Ishikawa (cell line): ENCODE measurements at regions not wholly inside any gene's neighbourhood (a gene's known extent, or its start where the extent isn't known, plus 50 kb on each side); places are given as distances from the start of the nearest gene placed in this dataset.

Experiments
- CEBPB ChIP-seq: IDR thresholded peaks from 2 replicates; pipeline ENCODE4 v1.6.1; 2012
- CREB1 ChIP-seq: IDR thresholded peaks from 2 replicates; pipeline ENCODE4 v1.6.1; 2012; ENCODE audit warnings: low read depth
- EGR1 ChIP-seq: IDR thresholded peaks from 2 replicates; pipeline ENCODE4 v1.6.1; 2012
- EP300 ChIP-seq: IDR thresholded peaks from 2 replicates; pipeline ENCODE4 v1.6.1; 2012; ENCODE audit warnings: borderline replicate concordance
- FOXM1 ChIP-seq: IDR thresholded peaks from 2 replicates; pipeline ENCODE4 v1.6.1; 2012; ENCODE audit warnings: low read depth, borderline replicate concordance
- NFIC ChIP-seq: IDR thresholded peaks from 2 replicates; pipeline ENCODE4 v1.6.1; 2012
- RAD21 ChIP-seq: IDR thresholded peaks from 2 replicates; pipeline ENCODE4 v1.6.1; 2012; ENCODE audit warnings: low read depth
- TAF1 ChIP-seq: IDR thresholded peaks from 2 replicates; pipeline ENCODE4 v1.6.1; 2012; ENCODE audit warnings: low read depth, mild to moderate bottlenecking
- TCF12 ChIP-seq: IDR thresholded peaks from 2 replicates; pipeline ENCODE4 v1.6.1; 2012; ENCODE audit warnings: low read depth
- TEAD4 ChIP-seq: IDR thresholded peaks from 2 replicates; pipeline ENCODE4 v1.6.1; 2012
- YY1 ChIP-seq: IDR thresholded peaks from 2 replicates; pipeline ENCODE4 v1.6.1; 2012; ENCODE audit warnings: low read depth
- ZBTB7A ChIP-seq: IDR thresholded peaks from 2 replicates; pipeline ENCODE4 v1.6.1; 2012; ENCODE audit warnings: low read depth
- TF ChIP-seq, protein P1 (sequence below): IDR thresholded peaks from 2 replicates; pipeline ENCODE4 v1.6.1; 2012
- TF ChIP-seq, protein P2 (sequence below): IDR thresholded peaks from 2 replicates; pipeline ENCODE4 v1.6.1; 2012; ENCODE audit warnings: low read depth, mild to moderate bottlenecking

DNA sequence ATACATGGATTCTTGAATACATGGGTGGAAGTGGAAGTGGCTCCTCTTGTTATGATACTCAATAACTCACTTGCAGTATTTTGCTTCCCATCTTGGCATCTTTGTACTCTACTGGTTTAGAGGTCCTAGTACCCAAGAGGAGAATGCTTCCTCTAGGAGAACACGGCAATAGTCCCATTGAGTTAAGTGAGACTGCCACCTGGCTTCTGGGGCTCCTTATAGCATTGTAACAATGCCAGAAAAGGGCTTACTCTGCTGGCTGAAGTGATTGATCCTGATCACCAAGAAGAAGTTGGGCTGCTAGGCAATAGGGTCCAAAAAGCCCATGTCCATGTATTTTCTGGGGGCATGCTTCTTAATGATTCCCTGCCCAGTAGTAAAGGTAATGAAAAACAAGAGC lies 627.6 kb upstream of the SGCD start:
- TF ChIP-seq TAF1, result no peak
- TF ChIP-seq, protein P1, sequence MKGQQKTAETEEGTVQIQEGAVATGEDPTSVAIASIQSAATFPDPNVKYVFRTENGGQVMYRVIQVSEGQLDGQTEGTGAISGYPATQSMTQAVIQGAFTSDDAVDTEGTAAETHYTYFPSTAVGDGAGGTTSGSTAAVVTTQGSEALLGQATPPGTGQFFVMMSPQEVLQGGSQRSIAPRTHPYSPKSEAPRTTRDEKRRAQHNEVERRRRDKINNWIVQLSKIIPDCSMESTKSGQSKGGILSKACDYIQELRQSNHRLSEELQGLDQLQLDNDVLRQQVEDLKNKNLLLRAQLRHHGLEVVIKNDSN, result no peak

DNA sequence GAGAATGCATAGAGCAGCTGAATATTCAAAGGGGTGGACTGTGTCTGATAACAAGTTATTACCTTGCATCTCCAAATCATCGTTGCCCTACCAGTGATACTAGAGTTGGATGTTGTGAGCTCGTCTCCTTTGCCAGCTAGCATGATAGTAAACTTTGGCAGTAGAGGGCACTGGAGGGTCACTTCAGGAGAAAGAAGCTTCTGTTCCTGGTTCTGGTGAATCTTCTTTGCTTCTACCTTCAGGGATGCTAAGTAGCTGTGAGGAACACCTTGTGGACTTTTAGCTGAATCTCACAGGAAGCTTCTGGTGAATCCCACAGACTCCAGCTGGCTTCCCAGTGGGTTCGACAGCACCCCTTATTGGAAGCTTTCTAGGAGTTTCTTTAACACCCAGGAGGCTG lies 626.6 kb upstream of the SGCD start:
- TF ChIP-seq YY1, result no peak
- no peak for TF ChIP-seq NFIC
- TF ChIP-seq RAD21, result peak; percentile 8; the same call in 1 of the 2 replicates

DNA sequence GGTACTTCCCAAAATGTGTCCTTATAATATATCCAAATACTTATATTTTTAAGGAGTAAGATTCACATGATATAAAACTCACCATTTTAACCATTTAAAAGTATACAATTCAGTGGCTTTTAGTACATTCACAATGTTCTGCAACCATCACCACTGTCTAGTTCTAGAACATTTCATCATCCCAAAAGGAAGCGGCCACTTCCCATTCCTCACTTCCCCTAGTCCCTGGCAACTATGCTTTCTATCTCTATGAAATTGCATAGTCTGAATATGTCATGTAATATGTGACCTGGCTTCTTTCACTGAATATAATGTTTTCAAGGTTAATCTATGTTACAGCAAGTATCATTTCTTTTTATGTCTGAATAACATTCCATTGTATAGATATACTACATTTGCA lies 615.1 kb upstream of the SGCD start:
- TF ChIP-seq CREB1, result no peak
- TF ChIP-seq, protein P1, result no peak
- TF ChIP-seq YY1, result no peak
- no peak for TF ChIP-seq EGR1
- no peak for TF ChIP-seq NFIC
- TF ChIP-seq RAD21, result no peak
- no peak for TF ChIP-seq CEBPB
- no peak for TF ChIP-seq FOXM1
- TF ChIP-seq TAF1, result no peak
- TF ChIP-seq, protein P2, sequence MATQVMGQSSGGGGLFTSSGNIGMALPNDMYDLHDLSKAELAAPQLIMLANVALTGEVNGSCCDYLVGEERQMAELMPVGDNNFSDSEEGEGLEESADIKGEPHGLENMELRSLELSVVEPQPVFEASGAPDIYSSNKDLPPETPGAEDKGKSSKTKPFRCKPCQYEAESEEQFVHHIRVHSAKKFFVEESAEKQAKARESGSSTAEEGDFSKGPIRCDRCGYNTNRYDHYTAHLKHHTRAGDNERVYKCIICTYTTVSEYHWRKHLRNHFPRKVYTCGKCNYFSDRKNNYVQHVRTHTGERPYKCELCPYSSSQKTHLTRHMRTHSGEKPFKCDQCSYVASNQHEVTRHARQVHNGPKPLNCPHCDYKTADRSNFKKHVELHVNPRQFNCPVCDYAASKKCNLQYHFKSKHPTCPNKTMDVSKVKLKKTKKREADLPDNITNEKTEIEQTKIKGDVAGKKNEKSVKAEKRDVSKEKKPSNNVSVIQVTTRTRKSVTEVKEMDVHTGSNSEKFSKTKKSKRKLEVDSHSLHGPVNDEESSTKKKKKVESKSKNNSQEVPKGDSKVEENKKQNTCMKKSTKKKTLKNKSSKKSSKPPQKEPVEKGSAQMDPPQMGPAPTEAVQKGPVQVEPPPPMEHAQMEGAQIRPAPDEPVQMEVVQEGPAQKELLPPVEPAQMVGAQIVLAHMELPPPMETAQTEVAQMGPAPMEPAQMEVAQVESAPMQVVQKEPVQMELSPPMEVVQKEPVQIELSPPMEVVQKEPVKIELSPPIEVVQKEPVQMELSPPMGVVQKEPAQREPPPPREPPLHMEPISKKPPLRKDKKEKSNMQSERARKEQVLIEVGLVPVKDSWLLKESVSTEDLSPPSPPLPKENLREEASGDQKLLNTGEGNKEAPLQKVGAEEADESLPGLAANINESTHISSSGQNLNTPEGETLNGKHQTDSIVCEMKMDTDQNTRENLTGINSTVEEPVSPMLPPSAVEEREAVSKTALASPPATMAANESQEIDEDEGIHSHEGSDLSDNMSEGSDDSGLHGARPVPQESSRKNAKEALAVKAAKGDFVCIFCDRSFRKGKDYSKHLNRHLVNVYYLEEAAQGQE, result no peak
- no peak for TF ChIP-seq TCF12
- no peak for TF ChIP-seq TEAD4
- no peak for TF ChIP-seq ZBTB7A

DNA sequence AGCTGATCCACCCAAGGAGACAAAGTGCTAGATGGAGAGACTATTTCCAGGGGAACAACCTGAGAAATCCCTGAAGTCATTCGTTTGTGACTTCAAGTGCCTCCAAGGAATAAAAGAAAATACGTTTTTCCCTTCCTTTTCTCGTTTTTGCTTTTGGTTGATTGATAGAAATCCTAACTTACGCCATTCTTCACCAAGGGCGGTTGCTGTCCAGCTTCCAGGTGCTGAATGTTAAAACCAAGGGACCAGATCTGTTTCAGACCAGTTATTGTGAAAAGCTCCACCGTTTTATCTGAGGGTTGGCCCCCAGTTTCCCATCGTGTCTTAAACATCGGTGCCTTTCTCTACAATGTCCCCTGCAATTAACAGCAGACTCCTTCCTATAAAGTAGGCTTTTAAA lies 600.7 kb upstream of the SGCD start:
- no peak for TF ChIP-seq TCF12
- TF ChIP-seq, protein P2, result peak; percentile 88

DNA sequence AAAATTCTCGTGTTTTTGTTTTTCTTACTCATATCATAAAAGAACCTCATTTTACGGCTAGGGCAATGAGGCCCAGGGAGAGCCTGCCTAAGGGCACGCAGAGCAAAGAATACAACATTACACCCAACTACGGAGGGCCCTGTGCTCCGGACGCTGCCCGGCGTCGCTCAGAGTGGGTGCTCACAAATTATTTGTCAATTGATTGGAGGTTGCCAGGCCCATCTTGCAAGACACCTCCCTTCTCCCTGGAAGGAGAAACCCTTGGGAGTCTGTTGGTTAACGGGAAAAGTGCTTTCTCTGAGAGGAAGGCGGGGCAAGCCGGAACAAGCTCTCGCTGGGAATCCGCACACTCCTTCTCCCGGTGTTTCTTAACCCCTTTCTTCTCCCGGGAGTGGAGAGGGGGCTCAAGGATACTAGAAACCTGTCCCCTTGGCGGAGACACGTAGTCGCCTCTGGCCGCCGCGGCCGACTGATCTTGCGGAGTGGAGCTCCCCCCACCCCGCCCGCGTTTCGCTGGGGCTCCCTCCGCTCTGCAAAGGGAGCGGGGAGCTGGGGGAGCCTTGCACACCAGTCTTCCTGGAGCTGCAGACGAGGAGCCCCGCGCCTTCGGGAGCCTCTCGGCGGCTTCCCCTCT lies 599.3 kb upstream of the SGCD start:
- TF ChIP-seq FOXM1 (no peak), TAF1 (no peak), TEAD4 (no peak), CREB1 (no peak)

DNA sequence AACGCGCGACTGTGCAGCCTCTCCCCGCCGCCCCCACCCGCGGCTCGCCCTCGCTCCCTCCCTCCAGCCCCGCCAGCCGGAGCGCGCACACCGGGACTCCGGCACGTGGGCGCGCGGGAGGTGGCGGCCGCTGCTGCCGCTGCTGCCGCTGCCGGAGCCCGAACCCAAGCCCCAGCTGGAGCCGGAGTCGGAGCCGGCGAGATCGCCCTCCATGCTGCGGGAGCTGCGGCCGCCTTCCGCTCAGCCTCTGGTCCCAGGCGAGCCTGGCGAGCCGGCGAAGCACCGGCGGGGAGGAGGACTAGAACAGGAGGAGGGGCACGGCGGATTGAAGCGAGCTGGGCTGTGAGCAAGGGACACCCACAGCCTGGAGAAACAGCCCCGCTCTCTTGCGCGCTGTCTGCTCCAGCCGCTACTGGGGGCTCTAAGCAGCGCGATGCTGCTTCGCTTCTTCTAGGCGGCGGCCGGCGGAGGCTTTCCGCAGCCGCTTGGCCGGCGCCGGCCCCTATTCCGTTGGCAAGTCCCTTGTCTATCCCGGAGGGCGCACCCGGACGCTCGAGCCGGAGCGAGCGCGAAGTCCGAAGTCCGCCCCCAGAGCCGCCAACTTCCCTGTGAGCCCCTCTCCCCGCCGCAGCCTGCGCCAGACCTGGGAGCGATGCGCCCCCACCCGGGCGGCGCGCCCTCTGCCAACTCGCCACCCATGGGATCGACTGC lies 598.7 kb upstream of the SGCD start:
- no peak for TF ChIP-seq TCF12
- no peak for TF ChIP-seq TEAD4
- TF ChIP-seq EP300, result no peak
- TF ChIP-seq FOXM1, result no peak

DNA sequence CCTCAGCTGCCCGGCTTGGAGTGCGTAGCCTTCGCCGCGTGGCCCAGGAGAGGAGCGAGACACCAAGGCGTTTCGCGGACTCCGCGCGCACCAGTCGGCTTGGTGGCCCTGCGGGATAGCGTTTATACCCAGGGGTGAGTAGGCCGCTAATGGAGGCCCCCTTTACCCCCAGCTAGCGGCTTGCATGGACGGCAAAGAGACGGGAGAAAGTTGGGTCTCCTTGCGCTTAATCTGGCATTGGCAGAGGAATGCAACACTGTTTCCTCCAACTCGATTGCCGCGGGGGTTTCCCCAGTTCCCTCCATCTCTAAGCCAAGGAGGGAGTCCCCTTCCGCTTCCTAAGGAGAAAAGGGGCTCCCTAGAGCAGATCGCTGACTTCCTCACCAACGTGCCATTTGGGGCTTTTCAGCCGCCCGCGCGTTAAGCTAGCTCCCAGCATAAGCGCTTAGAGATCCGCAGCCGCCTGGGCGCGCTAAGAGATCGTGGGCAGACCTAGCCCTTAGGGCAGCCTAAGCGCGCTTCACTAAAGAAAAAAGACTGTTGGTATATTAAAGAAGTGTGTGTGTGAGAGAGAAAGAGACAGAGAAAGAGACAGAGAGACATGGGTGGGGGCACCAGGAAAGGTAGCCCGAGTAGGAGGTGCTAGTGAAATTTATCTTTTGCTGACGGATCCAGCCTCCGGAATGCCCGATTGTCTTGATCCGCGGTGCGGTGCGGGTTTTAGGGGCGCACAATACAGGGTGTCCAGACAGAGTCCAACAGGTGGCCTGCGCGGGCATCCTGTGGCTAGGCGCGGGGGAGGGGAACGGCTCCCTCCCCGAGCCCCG lies 597.9 kb upstream of the SGCD start:
- TF ChIP-seq CEBPB (no peak), TAF1 (no peak), ZBTB7A (no peak), RAD21 (no peak), NFIC (no peak), CREB1 (no peak), EP300 (no peak), FOXM1 (no peak)
- TF ChIP-seq, protein P1, result no peak
- TF ChIP-seq, protein P2, result no peak
